ACC112 (cell line): ENCODE measurements at regions not wholly inside any gene's neighbourhood (a gene's known extent, or its start where the extent isn't known, plus 50 kb on each side); places are given as distances from the start of the nearest gene placed in this dataset.

Experiments used
- H2AFZ ChIP-seq: fragments of 200-600 bp; sonication (generic); one replicate; pipeline ENCODE4 v1.6.0; 2017; ENCODE audit warnings: antibody characterized with exemption, low read length; ENCODE audit not compliant: unreplicated experiment
- H3K27ac ChIP-seq: fragments of 200-600 bp; sonication (generic); 2 replicates; pipeline ENCODE4 v1.5.1; 2014; ENCODE audit warnings: low read depth, mild to moderate bottlenecking, antibody characterized with exemption, low read length, moderate library complexity
- H3K27me3 ChIP-seq: fragments of 200-600 bp; sonication (generic); 2 replicates; pipeline ENCODE4 v1.6.1; 2014; ENCODE audit warnings: mild to moderate bottlenecking, antibody characterized with exemption, low read length, moderate library complexity, mixed read lengths; ENCODE audit not compliant: insufficient read depth
- H3K36me3 ChIP-seq: fragments of 200-600 bp; sonication (generic); 2 replicates; pipeline ENCODE4 v1.6.1; 2016; ENCODE audit warnings: mild to moderate bottlenecking, antibody characterized with exemption, low read length, moderate library complexity, mixed read lengths; ENCODE audit not compliant: insufficient read depth
- H3K4me1 ChIP-seq: fragments of 200-600 bp; sonication (generic); one replicate; pipeline ENCODE4 v1.6.1; 2016; ENCODE audit warnings: low read length, mixed read lengths; ENCODE audit not compliant: insufficient read depth, unreplicated experiment, control insufficient read depth
- H3K4me3 ChIP-seq: fragments of 200-600 bp; sonication (generic); 2 replicates; pipeline ENCODE4 v1.5.1; 2014; ENCODE audit warnings: mild to moderate bottlenecking, low read depth, low read length
- H3K79me2 ChIP-seq: fragments of 200-600 bp; sonication (generic); one replicate; pipeline ENCODE4 v1.6.0; 2016; ENCODE audit warnings: low read length; ENCODE audit not compliant: control insufficient read depth, unreplicated experiment, insufficient read depth

GRCh38 chr6:55668591-55668990 lies 89.6 kb upstream of the HMGCLL1 start:
- Histone ChIP-seq H3K27ac (no peak overlapping the region), H3K79me2 (no peaks in the 10 kb centered on the region), H3K4me1 (peaks cover 9% of the 10 kb centered on the region), H3K4me3 (no peak overlapping the region), H3K36me3 (no peaks in the 10 kb centered on the region), H3K27me3 (no peaks in the 10 kb centered on the region), H2AFZ (peak overlapping the region; percentile 88)

- Histone ChIP-seq H3K4me3 (no peak overlapping the region), H2AFZ (no peak overlapping the region), H3K27ac (no peak overlapping the region), H3K4me1 (peaks cover 9% of the 10 kb centered on the region), H3K27me3 (no peaks in the 10 kb centered on the region), H3K79me2 (no peaks in the 10 kb centered on the region), H3K36me3 (no peaks in the 10 kb centered on the region)
These were observed 88.3 kb upstream of the HMGCLL1 start for GRCh38 chr6:55667341-55667740.

- Histone ChIP-seq H3K4me1 (peaks cover 9% of the 10 kb centered on the region), H2AFZ (no peak overlapping the region), H3K36me3 (no peaks in the 10 kb centered on the region), H3K79me2 (no peaks in the 10 kb centered on the region), H3K27ac (no peak overlapping the region), H3K4me3 (no peak overlapping the region), H3K27me3 (no peaks in the 10 kb centered on the region)
These were observed 87.7 kb upstream of the HMGCLL1 start for GRCh38 chr6:55666606-55667225.

GRCh38 chr6:55666037-55666436 lies 87.0 kb upstream of the HMGCLL1 start:
- Histone ChIP-seq H3K4me3 (no peak overlapping the region), H3K36me3 (no peaks in the 10 kb centered on the region), H3K27me3 (no peaks in the 10 kb centered on the region), H3K4me1 (peaks cover 9% of the 10 kb centered on the region), H3K79me2 (no peaks in the 10 kb centered on the region), H2AFZ (no peak overlapping the region), H3K27ac (no peak overlapping the region)

- no peak overlapping the region for H2AFZ ChIP-seq
- no peaks in the 10 kb centered on the region for H3K36me3 ChIP-seq
- H3K4me1 ChIP-seq = peaks cover 9% of the 10 kb centered on the region
- no peaks in the 10 kb centered on the region for H3K27me3 ChIP-seq
- no peak overlapping the region for H3K4me3 ChIP-seq
- H3K27ac ChIP-seq = peak overlapping the region; percentile 53
- H3K79me2 ChIP-seq = no peaks in the 10 kb centered on the region
These were observed 85.9 kb upstream of the HMGCLL1 start for GRCh38 chr6:55664591-55665587.

- Histone ChIP-seq H3K27me3 (no peaks in the 10 kb centered on the region), H3K4me3 (no peak overlapping the region), H3K79me2 (no peaks in the 10 kb centered on the region), H3K36me3 (no peaks in the 10 kb centered on the region), H2AFZ (no peak overlapping the region), H3K4me1 (peaks cover 9% of the 10 kb centered on the region), H3K27ac (no peak overlapping the region)
These were observed 84.9 kb upstream of the HMGCLL1 start for GRCh38 chr6:55663914-55664313.

- H3K27me3 ChIP-seq = no peaks in the 10 kb centered on the region
- H2AFZ ChIP-seq = no peak overlapping the region
- H3K79me2 ChIP-seq = no peaks in the 10 kb centered on the region
- no peak overlapping the region for H3K27ac ChIP-seq
- H3K4me1 ChIP-seq = no peaks in the 10 kb centered on the region
- H3K36me3 ChIP-seq = no peaks in the 10 kb centered on the region
- no peak overlapping the region for H3K4me3 ChIP-seq
These were observed 80.3 kb upstream of the HMGCLL1 start for GRCh38 chr6:55659304-55659703.

- Histone ChIP-seq H3K4me3 (no peak overlapping the region), H3K36me3 (no peaks in the 10 kb centered on the region), H2AFZ (no peak overlapping the region), H3K4me1 (no peaks in the 10 kb centered on the region), H3K79me2 (no peaks in the 10 kb centered on the region), H3K27ac (no peak overlapping the region), H3K27me3 (no peaks in the 10 kb centered on the region)
These were observed 75.5 kb upstream of the HMGCLL1 start for GRCh38 chr6:55654445-55654844.

GRCh38 chr6:55652429-55652828 lies 73.4 kb upstream of the HMGCLL1 start:
- Histone ChIP-seq H3K4me3 (no peak overlapping the region), H2AFZ (no peak overlapping the region), H3K27me3 (no peaks in the 10 kb centered on the region), H3K27ac (no peak overlapping the region), H3K4me1 (no peaks in the 10 kb centered on the region), H3K36me3 (no peaks in the 10 kb centered on the region), H3K79me2 (no peaks in the 10 kb centered on the region)

GRCh38 chr6:55651015-55651414 lies 72.0 kb upstream of the HMGCLL1 start:
- Histone ChIP-seq H3K4me1 (no peaks in the 10 kb centered on the region), H3K27ac (no peak overlapping the region)

GRCh38 chr6:55643861-55644260 lies 64.9 kb upstream of the HMGCLL1 start:
- Histone ChIP-seq H3K4me1 (no peaks in the 10 kb centered on the region), H3K27ac (no peak overlapping the region), H3K27me3 (no peaks in the 10 kb centered on the region), H3K79me2 (no peaks in the 10 kb centered on the region), H3K4me3 (no peak overlapping the region), H2AFZ (no peak overlapping the region), H3K36me3 (no peaks in the 10 kb centered on the region)

More at GRCh38 chr6:55651015-55651414, 72.0 kb upstream of the HMGCLL1 start:
- H3K4me3 ChIP-seq = no peak overlapping the region
- H3K79me2 ChIP-seq = no peaks in the 10 kb centered on the region
- no peaks in the 10 kb centered on the region for H3K27me3 ChIP-seq
- H3K36me3 ChIP-seq = no peaks in the 10 kb centered on the region
- no peak overlapping the region for H2AFZ ChIP-seq
